ENCODE measurements at regions not wholly inside any gene's neighbourhood (a gene's known extent, or its start where the extent isn't known, plus 50 kb on each side); places are given as distances from the start of the nearest gene placed in this dataset.

DNA sequence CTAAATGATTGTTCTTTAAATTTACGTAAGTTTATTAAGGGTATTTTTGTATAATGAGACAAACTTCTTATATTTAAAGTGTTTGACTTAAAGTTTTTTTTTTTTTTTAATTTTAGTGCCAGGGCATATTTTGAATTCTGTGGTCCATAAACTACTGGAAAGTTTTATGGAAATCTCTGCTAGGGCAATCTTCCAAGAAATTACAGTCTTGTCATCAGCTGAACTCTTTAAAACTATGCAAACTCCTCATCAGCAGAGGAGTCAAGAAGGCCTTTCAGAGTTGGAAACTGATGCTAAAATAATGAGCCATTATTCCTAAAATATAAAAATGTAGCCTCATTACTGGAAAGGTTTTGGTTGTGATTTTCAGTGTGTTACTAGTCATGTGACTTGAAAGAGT is 1201.9 kb downstream of the BRINP3 start:
- Histone ChIP-seq H3K4ac (ENCODE audit: low read depth, low read length) (no peak overlapping the region), H2BK12ac (ENCODE audit: low read length) (no peak overlapping the region), H2BK120ac (ENCODE audit: insufficient read depth, low read length, poor library complexity) (no peak overlapping the region), H4K91ac (ENCODE audit: low read depth, low read length) (no peak overlapping the region), H3K18ac (ENCODE audit: low read length) (no peak overlapping the region), H3K4me3 (ENCODE audit: low read depth, low read length) (no peak overlapping the region), H3K9me3 (ENCODE audit: insufficient read depth, low read depth, low read length) (no peaks in the 10 kb centered on the region), H3K79me2 (ENCODE audit: control insufficient read depth, insufficient read depth, low read length, poor library complexity) (no peaks in the 10 kb centered on the region), H3K27me3 (ENCODE audit: insufficient read depth, low read length) (no peaks in the 10 kb centered on the region), H4K8ac (ENCODE audit: low read depth, low read length) (no peak overlapping the region), H2BK5ac (ENCODE audit: low read depth, low read length, poor library complexity) (no peak overlapping the region), H3K79me1 (ENCODE audit: low read length) (no peaks in the 10 kb centered on the region), H2AFZ (ENCODE audit: insufficient read depth, low read length, poor library complexity) (no peak overlapping the region), H3K27ac (ENCODE audit: low read depth, low read length) (no peak overlapping the region), H3K14ac (ENCODE audit: low read length) (no peak overlapping the region), H3K23ac (ENCODE audit: low read length) (no peak overlapping the region), H2AK5ac (ENCODE audit: low read length) (no peak overlapping the region), H3K9ac (ENCODE audit: low read length) (no peak overlapping the region), H3K4me1 (ENCODE audit: control insufficient read depth in 1 of 2, insufficient read depth in 2 of 2, low read length in 2 of 2) (no peaks in the 10 kb centered on the region), H3K4me2 (ENCODE audit: low read length) (no peak overlapping the region), H4K12ac (ENCODE audit: low read depth, low read length) (no peak overlapping the region), H3K36me3 (ENCODE audit: control insufficient read depth in 1 of 2, insufficient read depth in 2 of 2, low read length in 2 of 2) (no peaks in the 10 kb centered on the region)
- DNase-seq: no peak
- WGBS (ENCODE audit: extremely low coverage, insufficient coverage, insufficient read length): 100% methylated on average over 1 of the region's 1 CpG

- no peaks in the 10 kb centered on the region for H3K79me2 ChIP-seq (ENCODE audit: control insufficient read depth, insufficient read depth, low read length, poor library complexity)
- H3K4me1 ChIP-seq (ENCODE audit: control insufficient read depth in 1 of 2, insufficient read depth in 2 of 2, low read length in 2 of 2): no peaks in the 10 kb centered on the region
- no peak overlapping the region for H3K23ac ChIP-seq (ENCODE audit: low read length)
- no peak overlapping the region for H3K18ac ChIP-seq (ENCODE audit: low read length)
- no peaks in the 10 kb centered on the region for H3K9me3 ChIP-seq (ENCODE audit: insufficient read depth, low read depth, low read length)
- no peak overlapping the region for H2AK5ac ChIP-seq (ENCODE audit: low read length)
- no peak overlapping the region for H4K12ac ChIP-seq (ENCODE audit: low read depth, low read length)
- no peak overlapping the region for H2BK5ac ChIP-seq (ENCODE audit: low read depth, low read length, poor library complexity)
- no peak overlapping the region for H4K91ac ChIP-seq (ENCODE audit: low read depth, low read length)
- no peak overlapping the region for H3K4ac ChIP-seq (ENCODE audit: low read depth, low read length)
- no peak overlapping the region for H3K14ac ChIP-seq (ENCODE audit: low read length)
- H2BK12ac ChIP-seq (ENCODE audit: low read length): no peak overlapping the region
- H3K27ac ChIP-seq (ENCODE audit: low read depth, low read length): no peak overlapping the region
- H3K9ac ChIP-seq (ENCODE audit: low read length): no peak overlapping the region
- H3K27me3 ChIP-seq (ENCODE audit: insufficient read depth, low read length): no peaks in the 10 kb centered on the region
- H3K4me2 ChIP-seq (ENCODE audit: low read length): no peak overlapping the region
- no peak for DNase-seq
- no peaks in the 10 kb centered on the region for H3K36me3 ChIP-seq (ENCODE audit: control insufficient read depth in 1 of 2, insufficient read depth in 2 of 2, low read length in 2 of 2)
- H2AFZ ChIP-seq (ENCODE audit: insufficient read depth, low read length, poor library complexity): no peak overlapping the region
- H3K4me3 ChIP-seq (ENCODE audit: low read depth, low read length): no peak overlapping the region
- H2BK120ac ChIP-seq (ENCODE audit: insufficient read depth, low read length, poor library complexity): no peak overlapping the region
- H3K79me1 ChIP-seq (ENCODE audit: low read length): no peaks in the 10 kb centered on the region
- no CpG with 5 or more reads among the region's 3 CpGs for WGBS (ENCODE audit: extremely low coverage, insufficient coverage, insufficient read length)
- H4K8ac ChIP-seq (ENCODE audit: low read depth, low read length): no peak overlapping the region
Measured at GRCh38 chr1:189289346-189289745, 1188.3 kb downstream of the BRINP3 start.

DNA sequence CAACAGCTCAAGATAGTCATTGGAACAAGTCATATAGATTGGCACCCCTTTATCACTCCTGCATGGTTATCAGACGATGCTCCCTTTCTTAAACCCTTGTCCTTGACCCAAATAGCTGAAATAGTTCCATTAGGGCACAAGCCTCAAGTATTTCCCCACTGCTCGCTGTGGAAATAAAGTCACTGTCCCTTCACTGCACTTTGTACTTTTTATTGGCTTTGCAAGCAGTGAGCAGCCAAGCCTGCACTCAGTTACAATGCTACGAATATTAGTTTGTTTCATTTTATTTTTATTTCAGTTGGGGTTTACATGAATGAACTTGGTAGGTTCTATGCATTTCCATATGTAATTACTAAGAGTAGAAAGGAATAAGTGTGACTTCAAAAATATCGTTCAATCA is 1176.4 kb downstream of the BRINP3 start:
- WGBS (ENCODE audit: extremely low coverage, insufficient coverage, insufficient read length): no CpG with 5 or more reads among the region's 4 CpGs
- Histone ChIP-seq H3K14ac (ENCODE audit: low read length) (no peak overlapping the region), H4K12ac (ENCODE audit: low read depth, low read length) (no peak overlapping the region), H3K36me3 (ENCODE audit: control insufficient read depth in 1 of 2, insufficient read depth in 2 of 2, low read length in 2 of 2) (no peaks in the 10 kb centered on the region), H3K4me1 (ENCODE audit: control insufficient read depth in 1 of 2, insufficient read depth in 2 of 2, low read length in 2 of 2) (no peaks in the 10 kb centered on the region), H4K8ac (ENCODE audit: low read depth, low read length) (no peak overlapping the region), H3K27me3 (ENCODE audit: insufficient read depth, low read length) (no peaks in the 10 kb centered on the region), H2AFZ (ENCODE audit: insufficient read depth, low read length, poor library complexity) (no peak overlapping the region), H2AK5ac (ENCODE audit: low read length) (no peak overlapping the region), H3K4me2 (ENCODE audit: low read length) (no peak overlapping the region), H2BK120ac (ENCODE audit: insufficient read depth, low read length, poor library complexity) (no peak overlapping the region), H3K18ac (ENCODE audit: low read length) (no peak overlapping the region), H3K4ac (ENCODE audit: low read depth, low read length) (no peak overlapping the region), H3K23ac (ENCODE audit: low read length) (no peak overlapping the region), H3K9ac (ENCODE audit: low read length) (no peak overlapping the region), H4K91ac (ENCODE audit: low read depth, low read length) (no peak overlapping the region), H2BK5ac (ENCODE audit: low read depth, low read length, poor library complexity) (no peak overlapping the region), H3K9me3 (ENCODE audit: insufficient read depth, low read depth, low read length) (no peaks in the 10 kb centered on the region), H2BK12ac (ENCODE audit: low read length) (no peak overlapping the region), H3K79me2 (ENCODE audit: control insufficient read depth, insufficient read depth, low read length, poor library complexity) (no peaks in the 10 kb centered on the region), H3K79me1 (ENCODE audit: low read length) (no peaks in the 10 kb centered on the region), H3K4me3 (ENCODE audit: low read depth, low read length) (no peak overlapping the region), H3K27ac (ENCODE audit: low read depth, low read length) (no peak overlapping the region)
- no peak for DNase-seq

- no peak overlapping the region for H3K18ac ChIP-seq (ENCODE audit: low read length)
- no peak overlapping the region for H2BK12ac ChIP-seq (ENCODE audit: low read length)
- no peak overlapping the region for H2BK5ac ChIP-seq (ENCODE audit: low read depth, low read length, poor library complexity)
- H2AFZ ChIP-seq (ENCODE audit: insufficient read depth, low read length, poor library complexity): no peak overlapping the region
- no peak for DNase-seq
- no peak overlapping the region for H2AK5ac ChIP-seq (ENCODE audit: low read length)
- H3K4me1 ChIP-seq (ENCODE audit: control insufficient read depth in 1 of 2, insufficient read depth in 2 of 2, low read length in 2 of 2): no peaks in the 10 kb centered on the region
- H3K9ac ChIP-seq (ENCODE audit: low read length): no peak overlapping the region
- H3K27me3 ChIP-seq (ENCODE audit: insufficient read depth, low read length): no peaks in the 10 kb centered on the region
- H3K36me3 ChIP-seq (ENCODE audit: control insufficient read depth in 1 of 2, insufficient read depth in 2 of 2, low read length in 2 of 2): no peaks in the 10 kb centered on the region
- WGBS (ENCODE audit: extremely low coverage, insufficient coverage, insufficient read length): no CpG with 5 or more reads among the region's 2 CpGs
- H3K79me1 ChIP-seq (ENCODE audit: low read length): no peaks in the 10 kb centered on the region
- no peak overlapping the region for H3K27ac ChIP-seq (ENCODE audit: low read depth, low read length)
- no peak overlapping the region for H4K8ac ChIP-seq (ENCODE audit: low read depth, low read length)
- H3K14ac ChIP-seq (ENCODE audit: low read length): no peak overlapping the region
- no peak overlapping the region for H3K4me3 ChIP-seq (ENCODE audit: low read depth, low read length)
- H3K9me3 ChIP-seq (ENCODE audit: insufficient read depth, low read depth, low read length): no peaks in the 10 kb centered on the region
- no peak overlapping the region for H4K12ac ChIP-seq (ENCODE audit: low read depth, low read length)
- no peak overlapping the region for H2BK120ac ChIP-seq (ENCODE audit: insufficient read depth, low read length, poor library complexity)
- no peak overlapping the region for H4K91ac ChIP-seq (ENCODE audit: low read depth, low read length)
- no peak overlapping the region for H3K4me2 ChIP-seq (ENCODE audit: low read length)
- H3K23ac ChIP-seq (ENCODE audit: low read length): no peak overlapping the region
- H3K4ac ChIP-seq (ENCODE audit: low read depth, low read length): no peak overlapping the region
- no peaks in the 10 kb centered on the region for H3K79me2 ChIP-seq (ENCODE audit: control insufficient read depth, insufficient read depth, low read length, poor library complexity)
Measured at GRCh38 chr1:189305279-189305678, 1172.4 kb downstream of the BRINP3 start.

Measured in trophoblast cell (in vitro differentiated cells and primary cell).